Midbrain (tissue), 1 donor: ENCODE measurements at regions not wholly inside any gene's neighbourhood (a gene's known extent, or its start where the extent isn't known, plus 50 kb on each side); places are given as distances from the start of the nearest gene placed in this dataset.
A peak's percentile ranks its signal among the peaks of the same experiment; 100 is the strongest.
"Not testable (repeated sequence)": the region's sequence is repeated elsewhere in the genome, so short reads cannot be mapped to it uniquely, and the experiment has no call there.

Source experiments
- DNase-seq: peaks from one replicate; lab custom pipeline; 2025; lab: John Stamatoyannopoulos, UW

DNA sequence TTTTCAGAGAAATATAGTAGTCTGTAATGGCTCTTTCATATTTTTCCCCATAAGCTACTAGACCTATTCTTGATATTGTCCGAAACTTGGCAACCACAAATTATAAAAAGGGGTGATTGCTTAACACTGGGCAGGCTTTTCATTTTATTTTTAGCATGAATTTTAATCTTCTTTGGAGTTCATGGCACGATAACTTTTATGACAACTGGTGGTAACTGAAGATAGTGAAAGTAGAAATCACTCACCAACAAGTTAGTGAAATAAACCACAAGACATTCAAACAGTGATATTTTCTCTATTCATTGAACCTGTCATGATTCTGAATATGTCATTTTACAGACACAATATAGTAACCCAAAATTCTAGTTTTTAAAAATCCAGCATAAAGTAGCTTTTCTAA is 213.9 kb downstream of the PRDM9 start:
- no peak for DNase-seq

DNA sequence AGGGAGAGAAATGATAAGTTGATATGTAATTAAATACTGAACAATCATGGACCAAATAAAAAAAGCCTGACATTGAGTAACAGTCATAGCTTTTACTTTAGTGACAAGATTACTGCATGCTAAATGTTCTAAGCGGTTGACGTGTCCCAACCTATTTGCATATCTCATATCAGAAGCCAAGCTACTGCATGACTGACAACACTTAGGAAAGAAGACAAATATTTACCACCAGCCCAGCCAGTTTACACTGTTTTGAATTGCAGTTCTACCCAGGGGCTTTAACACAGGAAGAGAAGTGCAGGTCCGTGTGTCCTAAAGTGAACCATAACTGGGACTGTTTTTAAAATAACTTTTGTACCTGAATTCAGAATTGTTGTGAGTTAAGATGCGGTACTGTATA is 219.9 kb downstream of the PRDM9 start:
- no peak for DNase-seq

DNA sequence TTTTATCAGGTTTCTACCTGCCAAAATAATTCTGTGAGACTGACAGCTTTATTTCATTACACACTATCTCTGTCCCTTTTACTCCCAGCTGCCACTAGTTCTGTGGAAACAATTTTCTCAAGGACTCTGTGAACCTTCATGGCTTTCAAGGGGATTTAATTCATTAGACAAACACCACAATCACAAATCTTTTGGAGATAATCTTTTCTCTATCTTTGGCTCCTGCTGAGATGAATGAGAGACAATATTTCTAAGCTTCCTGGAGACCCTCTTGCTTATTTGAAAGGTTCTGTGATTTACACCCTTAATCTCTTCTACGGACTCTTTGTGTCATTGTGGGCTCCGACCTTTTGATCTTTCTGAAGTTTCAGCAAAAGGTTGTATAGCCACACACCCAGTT is 222.6 kb downstream of the PRDM9 start:
- no peak for DNase-seq

DNA sequence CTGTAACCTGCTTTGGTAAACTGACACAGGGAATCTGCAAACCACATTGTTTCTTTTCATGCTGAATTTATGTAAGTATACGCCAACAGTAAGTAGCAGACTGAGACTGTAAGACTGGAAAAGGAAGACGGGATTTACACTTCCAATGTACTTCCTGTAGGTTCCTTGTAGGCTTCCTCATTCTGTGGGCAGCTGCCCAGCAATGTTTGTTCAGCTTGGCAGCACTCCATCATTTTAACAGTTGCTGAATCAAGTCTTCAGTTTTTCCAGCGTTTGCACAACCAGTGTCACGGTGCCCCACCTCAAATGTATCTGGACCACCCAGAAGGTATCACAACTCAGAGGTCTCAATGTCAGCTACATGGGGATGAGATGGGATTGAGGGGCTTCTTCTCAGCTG is 232.6 kb downstream of the PRDM9 start:
- no peak for DNase-seq

DNA sequence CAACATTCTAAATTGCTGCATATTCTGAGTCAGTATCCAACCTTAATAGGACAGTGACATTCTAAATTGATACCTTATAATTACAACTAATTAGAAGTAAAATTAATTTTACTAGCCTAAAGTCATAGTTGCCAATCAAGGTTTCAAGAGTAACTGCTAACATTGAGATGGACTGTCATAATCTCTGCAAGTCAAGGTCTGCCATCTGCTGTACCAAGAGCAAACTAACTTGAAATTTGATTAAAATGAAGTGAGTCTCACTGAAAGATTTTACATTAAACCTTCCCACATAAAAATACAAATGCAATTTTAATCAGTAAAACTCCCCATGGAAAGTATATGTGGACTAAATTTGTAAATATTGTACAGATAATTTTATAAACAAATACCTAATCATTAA is 235.3 kb downstream of the PRDM9 start:
- DNase-seq = no peak

DNA sequence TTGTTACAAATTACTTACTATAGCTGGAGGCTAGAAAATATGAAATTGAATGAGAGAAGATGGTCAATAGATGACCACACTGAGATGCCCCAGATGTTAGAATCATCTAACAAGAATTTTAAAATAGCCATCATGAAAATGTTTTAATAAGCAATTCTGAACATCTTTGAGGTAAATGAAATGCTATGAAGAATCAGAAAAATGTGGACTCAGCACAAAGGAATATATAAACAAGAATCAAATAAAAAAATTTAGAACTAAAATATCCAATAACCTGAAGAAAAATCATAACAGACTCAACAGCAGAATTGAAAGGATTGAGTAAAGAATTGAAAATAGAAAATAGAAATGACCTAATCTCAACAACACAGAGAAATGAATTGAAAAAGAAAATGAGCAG is 248.5 kb downstream of the PRDM9 start:
- DNase-seq = no peak

DNA sequence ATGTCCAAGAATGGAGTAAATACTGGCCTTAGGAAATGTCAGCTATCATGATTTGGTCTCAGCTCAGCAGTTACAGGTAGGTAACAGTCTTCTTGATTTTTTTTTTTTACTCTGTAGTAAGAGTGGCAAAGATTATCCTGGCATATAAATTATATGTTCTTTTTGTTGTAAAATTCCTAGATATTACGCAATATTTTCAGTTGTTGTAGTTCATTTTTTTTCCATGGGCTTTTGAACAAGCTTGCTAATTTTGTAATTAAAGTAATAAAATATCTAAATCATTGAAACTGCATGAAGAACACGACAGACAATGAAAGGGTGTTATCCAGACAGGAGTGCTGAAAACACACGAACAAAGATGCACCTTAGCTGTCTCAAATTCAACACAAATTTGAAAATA is 249.4 kb downstream of the PRDM9 start:
- no peak for DNase-seq

DNA sequence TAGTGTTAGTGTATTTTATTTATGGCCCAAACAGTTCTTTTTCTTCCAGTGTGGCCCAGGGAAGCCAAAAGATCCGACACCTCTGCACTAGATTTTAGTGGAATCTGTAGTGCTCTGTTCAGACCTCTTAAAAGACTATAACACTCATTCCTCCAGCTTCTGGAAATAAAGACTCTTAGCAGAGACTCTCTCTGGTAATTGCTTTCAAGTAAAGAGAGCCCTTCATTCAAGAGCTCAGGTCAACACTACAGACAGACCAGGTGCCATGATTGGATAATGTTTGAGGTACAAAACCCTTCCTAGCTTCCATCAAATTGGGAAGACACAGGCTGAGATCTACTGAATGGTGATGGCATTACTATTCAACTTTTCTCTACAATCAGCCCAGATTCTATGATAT is 255.8 kb downstream of the PRDM9 start:
- DNase-seq = no peak

DNA sequence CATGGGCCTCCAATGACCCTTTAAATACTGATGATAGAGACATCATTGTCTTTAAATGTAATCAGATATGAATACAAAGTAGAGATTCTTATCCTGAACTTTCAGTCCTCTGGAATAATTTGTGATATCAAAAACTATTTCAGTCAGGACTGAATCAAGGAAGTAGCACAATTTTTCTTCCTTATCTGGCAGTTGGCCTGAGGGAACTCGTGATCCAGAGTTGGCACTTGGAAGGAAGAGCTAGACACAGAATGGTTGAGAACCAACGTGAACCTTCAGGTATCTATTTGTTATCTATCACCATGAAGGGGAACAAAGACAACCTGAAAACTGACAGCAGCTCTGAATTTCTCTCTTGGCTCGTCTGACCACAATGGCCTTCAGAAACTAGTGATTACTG is 269.3 kb downstream of the PRDM9 start:
- no peak for DNase-seq

DNA sequence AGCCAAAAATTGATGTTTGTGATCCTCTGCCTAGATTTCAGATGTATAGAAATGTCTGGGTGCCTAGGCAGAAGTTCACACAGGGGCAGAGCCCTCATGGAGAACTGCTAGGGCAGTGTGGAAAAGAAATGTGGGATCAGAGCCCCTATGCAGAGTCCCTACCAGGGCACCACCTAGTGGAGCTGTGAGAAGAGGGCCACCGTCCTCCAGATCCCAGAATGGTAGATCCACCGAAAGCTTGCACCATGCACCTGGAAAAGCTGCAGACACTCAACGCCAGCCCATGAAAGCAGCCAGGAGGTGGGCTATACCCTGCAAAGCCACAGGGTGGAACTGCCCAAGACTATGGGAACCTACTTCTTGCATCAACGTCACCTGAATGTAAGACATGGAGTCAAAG is 292.9 kb downstream of the PRDM9 start:
- not testable (repeated sequence) for DNase-seq

DNA sequence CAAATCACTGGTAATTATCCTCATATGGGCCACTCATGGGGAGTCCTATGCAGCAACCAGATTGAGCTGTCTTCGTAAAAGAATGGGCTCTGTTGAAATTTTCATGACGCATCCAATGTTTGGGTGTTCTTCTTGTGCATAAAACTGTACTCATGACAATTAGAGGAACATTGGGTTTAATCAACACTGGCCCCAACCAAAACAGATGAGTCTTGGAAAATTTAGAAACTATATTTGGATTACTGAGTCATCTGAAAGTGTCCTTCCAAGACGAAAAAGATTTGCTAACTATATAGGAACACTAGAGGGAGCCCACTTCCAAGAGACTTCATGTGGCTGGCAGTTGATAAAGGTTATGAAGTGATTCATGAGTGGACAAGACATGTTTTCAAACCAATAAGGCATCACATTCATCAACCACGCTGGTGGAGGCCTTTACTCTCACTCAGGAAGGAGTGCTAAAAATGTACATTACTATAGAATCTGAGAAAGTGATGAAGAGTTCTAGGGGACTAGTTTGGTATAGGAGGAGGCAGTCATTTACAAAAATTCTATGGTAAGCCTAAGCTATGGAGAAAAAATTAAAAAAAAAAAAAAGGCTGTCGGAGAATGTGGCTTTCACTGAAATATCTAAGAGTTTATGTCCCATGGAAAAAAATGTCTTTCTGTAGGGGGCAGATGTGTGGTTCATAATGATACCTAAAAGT is 313.5 kb downstream of the PRDM9 start:
- peak; percentile 34 for DNase-seq

DNA sequence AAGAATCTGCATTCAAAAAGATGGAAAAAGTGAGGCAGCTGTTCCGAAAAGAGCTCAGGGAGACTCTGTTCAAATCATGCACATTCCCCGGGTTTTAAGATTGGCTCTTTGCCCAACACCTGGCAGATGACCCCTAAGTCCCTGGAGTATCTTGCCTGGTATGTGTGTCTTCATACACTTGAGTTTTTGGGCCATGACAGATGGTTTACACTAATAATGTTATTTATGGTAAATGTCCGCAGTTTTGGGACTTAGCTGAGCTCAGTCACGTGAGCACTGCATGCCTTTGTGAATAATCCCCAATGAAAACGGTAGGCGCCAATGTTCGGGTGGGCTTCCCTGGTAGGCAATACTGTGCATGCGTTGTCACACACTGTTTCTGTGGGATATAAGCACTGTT is 316.1 kb downstream of the PRDM9 start:
- no peak for DNase-seq

DNA sequence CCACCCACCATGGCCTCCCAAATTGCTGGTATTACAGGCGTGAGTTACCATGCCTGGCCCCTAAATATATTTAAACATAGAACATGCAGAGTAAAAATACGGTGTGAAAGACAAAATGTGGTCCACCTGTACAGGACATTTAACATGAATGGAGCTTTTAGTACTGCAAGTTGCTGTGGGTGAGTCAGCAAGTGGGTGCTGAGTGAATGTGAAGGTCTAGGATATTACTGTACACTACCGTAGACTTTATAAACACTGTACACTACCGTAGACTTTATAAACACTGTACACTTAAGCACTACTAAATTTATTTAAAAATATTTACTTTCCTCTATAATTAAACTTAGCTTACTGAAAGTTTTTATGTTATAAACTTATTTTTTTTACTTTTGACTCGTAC is 317.8 kb downstream of the PRDM9 start:
- no peak for DNase-seq

DNA sequence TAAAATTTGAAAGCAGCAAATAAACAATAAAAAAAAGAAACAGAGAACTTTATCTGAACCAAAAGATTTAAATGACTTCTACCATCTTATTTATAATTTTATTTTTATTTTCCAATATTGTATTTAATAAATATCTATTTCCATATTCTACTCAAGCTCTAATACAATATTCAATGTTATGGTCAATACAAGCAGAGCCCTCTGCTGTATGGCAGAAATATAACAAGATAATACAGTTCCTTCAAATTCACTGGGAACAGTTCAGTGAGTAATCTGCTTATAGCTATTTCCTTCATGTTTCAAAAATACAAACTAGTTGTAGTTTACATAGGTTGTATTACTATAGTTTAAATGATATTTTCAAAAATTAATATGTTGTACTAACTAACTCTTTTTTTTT is 332.7 kb downstream of the PRDM9 start:
- no peak for DNase-seq

DNA sequence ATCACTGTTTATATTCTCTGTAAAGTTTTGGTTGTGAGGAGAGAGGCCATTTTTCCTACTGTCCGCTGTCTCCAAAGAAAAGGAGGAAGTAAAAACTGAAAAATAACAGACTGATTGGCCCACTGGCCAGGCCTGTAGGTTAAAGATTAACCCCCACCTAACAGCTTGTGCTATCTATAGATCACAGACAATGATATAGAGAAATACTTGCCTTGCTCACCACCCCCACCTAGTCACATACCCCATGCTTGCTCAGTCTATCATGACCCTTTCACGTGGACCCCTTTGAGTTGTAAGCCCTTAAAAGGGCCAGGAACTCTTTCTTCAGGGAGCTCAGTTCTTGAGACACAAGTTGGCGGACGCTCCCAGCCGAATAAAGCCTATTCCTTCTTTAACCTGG is 357.4 kb downstream of the PRDM9 start:
- DNase-seq = no peak

DNA sequence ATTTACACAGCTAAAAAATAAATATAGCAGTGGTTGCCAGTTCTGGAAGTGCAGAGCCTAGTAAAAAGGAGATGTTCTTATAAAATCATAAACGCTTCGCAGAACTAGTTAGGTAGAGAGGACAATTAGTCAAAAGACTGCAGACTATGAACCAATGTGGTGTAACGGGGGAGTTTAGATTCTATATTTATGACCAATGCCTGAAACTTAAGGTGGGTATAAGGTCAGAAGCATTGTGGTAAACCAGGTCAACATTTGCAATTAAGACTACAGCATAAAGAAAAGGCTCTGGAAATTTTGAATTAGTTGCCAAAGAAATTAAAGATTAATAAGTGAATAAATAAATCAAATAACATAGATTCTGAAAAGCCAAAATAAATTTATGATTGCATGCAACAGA is 370.4 kb downstream of the PRDM9 start:
- DNase-seq = no peak

DNA sequence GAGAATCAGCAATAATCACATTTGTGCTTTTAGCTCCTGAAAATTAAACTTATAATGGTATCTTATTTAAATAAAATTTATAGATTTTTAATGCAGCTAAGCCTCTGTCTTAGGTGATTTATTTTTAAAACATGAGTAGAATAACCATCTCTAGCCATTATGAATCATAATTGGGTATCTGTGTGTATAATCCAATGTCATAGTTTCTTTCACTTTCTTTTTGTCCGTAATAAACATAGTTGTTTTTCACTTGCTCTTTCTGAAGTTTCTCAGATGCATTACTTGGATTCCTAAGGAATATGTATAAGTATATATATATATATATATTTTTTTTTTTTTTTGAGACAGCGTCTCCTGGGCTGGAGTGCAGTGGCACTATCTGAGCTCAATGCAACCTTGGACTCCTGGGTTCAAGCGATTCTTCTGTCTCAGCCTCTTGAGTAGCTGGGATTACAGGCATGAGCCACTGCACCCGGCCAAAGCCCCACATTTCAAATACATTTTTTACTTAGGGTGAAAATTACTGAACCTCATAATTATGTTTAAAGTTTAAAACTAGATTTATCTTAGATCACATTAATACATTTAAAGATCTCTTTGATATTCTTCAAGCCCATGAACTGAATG is 377.1 kb downstream of the PRDM9 start:
- no peak for DNase-seq

DNA sequence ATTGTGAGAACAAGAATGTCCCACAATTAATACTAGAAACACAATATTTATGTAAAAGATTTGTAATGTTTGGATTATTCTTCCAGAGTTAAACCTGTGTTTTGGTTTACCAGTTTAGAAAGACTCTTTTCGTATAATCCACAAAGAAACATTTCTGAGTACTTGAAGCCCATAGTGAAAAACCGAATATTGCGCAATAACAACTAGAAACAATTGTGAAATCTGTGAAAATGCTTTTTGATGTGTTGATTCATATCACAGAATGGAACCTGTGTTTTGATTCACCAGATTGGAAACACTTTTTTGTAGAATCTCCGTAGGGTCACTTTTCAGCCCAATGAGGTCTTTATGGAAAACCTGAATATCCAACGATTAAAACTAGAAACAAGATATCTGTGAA is 386.2 kb downstream of the PRDM9 start:
- no peak for DNase-seq

DNA sequence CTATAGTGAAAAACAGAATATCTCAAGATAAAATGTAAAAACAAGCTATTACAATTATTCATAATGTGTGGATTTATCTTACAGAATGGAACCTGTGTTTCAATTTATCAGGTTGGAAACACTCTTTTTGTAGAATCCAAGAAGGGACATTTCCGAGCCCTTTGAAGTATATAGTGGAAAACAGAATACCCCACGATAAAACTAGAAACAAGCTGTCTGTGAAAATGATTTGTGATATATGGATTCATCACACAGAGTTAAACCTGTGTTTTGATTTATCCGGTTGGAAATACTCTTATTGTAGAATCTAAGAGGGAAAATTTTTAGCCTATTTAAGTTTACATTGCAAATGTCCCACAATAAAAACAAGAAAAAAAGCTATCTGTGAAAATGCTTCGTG is 388.2 kb downstream of the PRDM9 start:
- no peak for DNase-seq

DNA sequence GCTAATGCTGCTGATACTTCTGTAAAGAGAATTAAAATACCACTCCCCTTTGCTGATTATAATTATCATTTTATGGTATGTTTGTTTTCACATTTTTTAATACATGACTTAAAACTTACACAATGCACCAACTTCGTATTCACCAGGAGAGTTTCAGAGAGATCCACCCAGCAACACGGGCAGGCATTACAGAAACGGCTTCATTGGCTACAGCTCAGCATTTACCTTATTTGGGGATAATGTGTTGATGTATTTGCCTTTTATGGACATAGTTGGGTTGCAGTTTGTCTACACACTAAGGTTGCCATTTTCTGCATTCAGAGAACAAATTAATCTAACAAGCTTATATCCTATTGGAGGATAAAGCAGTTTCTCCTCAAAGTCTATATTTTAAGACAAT is 423.6 kb downstream of the PRDM9 start:
- DNase-seq = no peak

DNA sequence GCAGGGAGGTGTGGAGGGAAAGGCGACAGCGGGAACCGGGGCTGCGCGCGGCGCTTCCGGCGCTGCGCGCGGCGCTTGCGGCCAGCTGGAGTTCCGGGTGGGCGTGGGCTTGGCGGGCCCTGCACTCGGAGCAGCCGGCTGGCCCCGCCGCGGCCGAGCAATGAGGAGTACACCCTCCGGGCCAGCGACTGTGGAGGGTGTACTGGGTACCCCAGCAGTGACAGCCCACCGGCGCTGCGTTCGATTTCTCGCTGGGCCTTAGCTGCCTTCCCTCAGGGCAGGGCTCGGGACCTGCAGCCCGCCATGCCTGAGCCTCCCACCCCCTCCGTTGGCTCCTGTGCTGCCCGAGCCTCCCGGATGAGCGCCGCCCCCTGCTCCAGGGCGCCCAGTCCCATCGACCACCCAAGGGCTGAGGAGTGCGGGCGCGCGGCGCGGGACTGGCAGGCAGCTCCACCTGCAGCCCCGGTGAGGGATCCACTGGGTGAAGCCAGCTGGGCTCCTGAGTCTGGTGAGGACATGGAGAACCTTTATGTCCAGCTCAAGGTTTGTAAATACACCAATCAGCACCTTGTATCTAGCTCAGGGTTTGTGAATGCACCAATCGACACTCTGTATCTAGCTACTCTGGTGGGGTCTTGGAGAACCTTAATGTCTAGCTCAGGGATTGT is 444.0 kb downstream of the PRDM9 start:
- DNase-seq = not testable (repeated sequence)

DNA sequence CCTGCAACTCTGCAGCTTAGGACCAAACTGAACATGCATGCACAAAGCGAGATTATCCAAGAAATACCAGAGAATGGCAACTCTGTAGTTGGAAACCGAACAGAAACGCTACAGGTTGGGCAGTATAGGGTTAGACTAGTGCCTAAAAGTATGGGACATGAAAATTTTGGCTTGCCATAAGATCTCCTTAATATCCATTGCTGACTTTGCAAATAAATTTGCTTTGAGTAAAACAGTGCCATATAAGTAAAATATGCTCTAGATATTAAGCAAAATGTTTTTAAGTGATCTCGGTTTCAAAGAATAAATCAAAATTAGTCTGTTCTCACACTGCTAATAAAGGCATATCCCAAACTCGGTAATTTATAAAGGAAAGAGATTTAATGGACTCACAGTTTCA is 456.0 kb downstream of the PRDM9 start:
- no peak for DNase-seq

DNA sequence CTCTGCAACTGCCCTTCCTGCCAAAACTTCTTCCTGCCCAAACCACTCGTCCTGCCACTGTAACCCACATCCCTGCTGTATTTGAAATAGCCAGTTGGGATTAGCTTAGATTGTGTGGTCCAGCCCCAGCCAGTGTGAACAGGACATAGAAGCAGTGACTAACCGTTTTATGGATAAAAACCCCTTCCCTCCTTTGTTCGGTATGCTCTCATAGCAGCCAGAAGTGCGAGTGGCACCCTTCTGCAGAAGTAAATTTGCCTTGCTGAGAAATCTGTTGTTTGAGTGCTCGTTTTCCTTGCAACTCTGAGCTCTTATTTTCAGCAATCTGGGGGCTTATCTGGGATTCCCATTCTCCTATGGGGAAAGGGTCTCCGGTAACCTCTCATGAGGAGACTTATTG is 470.0 kb downstream of the PRDM9 start:
- no peak for DNase-seq

DNA sequence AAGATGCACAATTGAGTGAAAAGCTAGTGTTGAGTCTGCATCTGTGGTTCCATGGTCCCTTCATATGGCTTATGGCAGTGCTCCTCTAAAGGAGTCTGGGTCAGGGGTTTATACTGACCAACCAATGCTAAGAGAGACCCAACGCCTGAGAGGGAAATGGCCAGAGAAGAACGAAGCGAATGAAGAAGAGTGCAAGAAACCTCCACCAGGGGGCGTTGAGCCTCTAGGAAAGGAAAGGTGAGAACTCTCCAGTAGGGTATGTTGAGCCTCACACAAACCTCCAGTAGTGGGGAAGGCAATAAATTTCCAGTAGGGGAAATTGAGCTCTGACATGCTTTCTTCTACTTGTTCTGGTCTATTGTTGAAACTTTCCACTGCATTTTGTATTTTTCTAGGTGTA is 470.6 kb downstream of the PRDM9 start:
- no peak for DNase-seq
